HL-60/S4 (cell line): ENCODE measurements at regions not wholly inside any gene's neighbourhood (a gene's known extent, or its start where the extent isn't known, plus 50 kb on each side); places are given as distances from the start of the nearest gene placed in this dataset.

ENCODE experiments used
- in situ Hi-C: fragments of 300-500 bp; cut with MboI; formaldehyde crosslinking; loops from 2 replicates; pipeline ENCODE4 v1.14.3; 2022; ENCODE audit warnings: low sequenced_read_pairs

- in situ Hi-C loops, result no loop called here
Measured at GRCh38 chr6:44558832-44559251, 171.3 kb downstream of the CDC5L start.

GRCh38 chr6:44559486-44560270 is 172.2 kb downstream of the CDC5L start:
- in situ Hi-C loops, result no loop called here

- in situ Hi-C loops, result no loop called here
Measured at GRCh38 chr6:44560458-44561059, 173.1 kb downstream of the CDC5L start.

- in situ Hi-C loops, result no loop called here
Measured at GRCh38 chr6:44561060-44561623, 173.6 kb downstream of the CDC5L start.

GRCh38 chr6:44561832-44562665 is 174.5 kb downstream of the CDC5L start:
- in situ Hi-C loops, result no loop called here

- in situ Hi-C loops, result no loop called here
Measured at GRCh38 chr6:44563397-44563796, 175.9 kb downstream of the CDC5L start.

GRCh38 chr6:44564906-44565524 is 177.5 kb downstream of the CDC5L start:
- in situ Hi-C loops, result no loop called here

GRCh38 chr6:44567406-44567805 is 179.9 kb downstream of the CDC5L start:
- in situ Hi-C loops, result no loop called here

- in situ Hi-C loops, result no loop called here
Measured at GRCh38 chr6:44569131-44569530, 181.6 kb downstream of the CDC5L start.

- in situ Hi-C loops, result no loop called here
Measured at GRCh38 chr6:44569931-44570385, 182.5 kb downstream of the CDC5L start.

- in situ Hi-C loops, result no loop called here
Measured at GRCh38 chr6:44571510-44571909, 184.0 kb downstream of the CDC5L start.

- in situ Hi-C loops, result no loop called here
Measured at GRCh38 chr6:44572346-44572745, 184.8 kb downstream of the CDC5L start.

GRCh38 chr6:44575644-44576043 is 188.1 kb downstream of the CDC5L start:
- in situ Hi-C loops, result no loop called here

- in situ Hi-C loops, result no loop called here
Measured at GRCh38 chr6:44576132-44576631, 188.7 kb downstream of the CDC5L start.

- in situ Hi-C loops, result no loop called here
Measured at GRCh38 chr6:44580901-44581300, 193.4 kb downstream of the CDC5L start.

GRCh38 chr6:44582930-44583329 is 195.4 kb downstream of the CDC5L start:
- in situ Hi-C loops, result no loop called here

GRCh38 chr6:44590471-44590870 is 203.0 kb downstream of the CDC5L start:
- in situ Hi-C loops, result no loop called here

GRCh38 chr6:44593539-44593944 is 206.0 kb downstream of the CDC5L start:
- in situ Hi-C loops, result no loop called here

GRCh38 chr6:44594481-44594880 is 207.0 kb downstream of the CDC5L start:
- in situ Hi-C loops, result no loop called here

- in situ Hi-C loops, result no loop called here
Measured at GRCh38 chr6:44598679-44599078, 211.2 kb downstream of the CDC5L start.

- in situ Hi-C loops, result no loop called here
Measured at GRCh38 chr6:44599672-44600071, 212.2 kb downstream of the CDC5L start.
